ENCODE measurements at regions not wholly inside any gene's neighbourhood (a gene's known extent, or its start where the extent isn't known, plus 50 kb on each side); places are given as distances from the start of the nearest gene placed in this dataset.

- TF ChIP-seq CTCF (conservative IDR thresholded peaks at IDR 0.05; ENCODE audit: low read length) (no peak), EZH2phosphoT487 (IDR thresholded peaks at IDR 0.05; ENCODE audit: borderline replicate concordance, low read depth, low read length) (no peak)
These were observed 2266.9 kb downstream of the PCDH7 start for GRCh38 chr4:32987111-32987510.
